Fibroblast of the aortic adventitia (primary cell): ENCODE measurements at regions not wholly inside any gene's neighbourhood (a gene's known extent, or its start where the extent isn't known, plus 50 kb on each side); places are given as distances from the start of the nearest gene placed in this dataset.

Experiments
- DNase-seq: peaks from one replicate; pipeline ENCODE4 v3.0.0-alpha.2; 2010; ENCODE audit warnings: low read depth
- H3K4me3 ChIP-seq: 2 replicates; pipeline ENCODE4 v1.5.1; 2011; ENCODE audit warnings: low read depth, mild to moderate bottlenecking, control low read depth, low read length, moderate library complexity
- CTCF ChIP-seq: IDR thresholded peaks from 2 replicates; pipeline ENCODE4 v1.5.1; 2011; ENCODE audit warnings: mild to moderate bottlenecking, low read length, control low read depth, inconsistent platforms; ENCODE audit not compliant: insufficient read depth

- no peak overlapping the region for H3K4me3 ChIP-seq
- no peak for DNase-seq
- TF ChIP-seq CTCF, result no peak
Measured at GRCh38 chr13:104980586-104980985, 1554.9 kb downstream of the EFNB2 start.

- DNase-seq, result no peak
- no peak overlapping the region for H3K4me3 ChIP-seq
- TF ChIP-seq CTCF, result no peak
Measured at GRCh38 chr13:104979281-104980030, 1556.0 kb downstream of the EFNB2 start.

GRCh38 chr13:104976986-104977385 is 1558.5 kb downstream of the EFNB2 start:
- no peak overlapping the region for H3K4me3 ChIP-seq
- TF ChIP-seq CTCF, result no peak
- no peak for DNase-seq

- H3K4me3 ChIP-seq, result no peak overlapping the region
- no peak for DNase-seq
- no peak for TF ChIP-seq CTCF
Measured at GRCh38 chr13:104975272-104975671, 1560.2 kb downstream of the EFNB2 start.

- no peak overlapping the region for H3K4me3 ChIP-seq
- DNase-seq, result no peak
- no peak for TF ChIP-seq CTCF
Measured at GRCh38 chr13:104968876-104969275, 1566.6 kb downstream of the EFNB2 start.

- H3K4me3 ChIP-seq, result no peak overlapping the region
- TF ChIP-seq CTCF, result no peak
- no peak for DNase-seq
Measured at GRCh38 chr13:104967836-104968630, 1567.4 kb downstream of the EFNB2 start.
